ENCODE measurements at regions not wholly inside any gene's neighbourhood (a gene's known extent, or its start where the extent isn't known, plus 50 kb on each side); places are given as distances from the start of the nearest gene placed in this dataset.

DNA sequence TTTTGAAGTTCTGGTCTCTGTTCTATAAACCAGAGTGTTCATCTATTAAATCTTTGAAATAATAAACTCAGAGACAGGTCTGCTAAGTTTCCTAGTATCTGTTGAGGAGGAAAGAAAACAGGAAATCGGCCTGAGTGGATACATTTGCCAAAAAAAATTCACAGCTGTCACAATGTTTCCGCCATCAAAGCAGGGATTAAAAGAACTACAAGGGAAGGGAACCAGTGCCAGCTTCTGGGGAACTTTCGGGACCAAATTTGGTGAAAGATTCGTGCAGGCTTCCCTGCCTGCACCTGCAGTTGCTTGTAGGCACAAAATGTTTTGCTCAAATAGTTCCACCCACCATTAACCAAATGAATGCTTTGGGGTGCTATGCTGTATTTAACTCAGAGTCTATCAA lies 267.5 kb downstream of the MSX2 start:
- no peak overlapping the region for H3K27ac ChIP-seq (ENCODE audit: low read depth)
- H3K4me1 ChIP-seq (ENCODE audit: insufficient read depth) = no peaks in the 10 kb centered on the region
- no peak for DNase-seq (ENCODE audit: extremely low spot score)
- 33% methylated on average over 4 of the region's 4 CpGs for WGBS
- no peak overlapping the region for H3K4me3 ChIP-seq (ENCODE audit: low read depth, low read length)
- no peaks in the 10 kb centered on the region for H3K36me3 ChIP-seq (ENCODE audit: insufficient read depth)

DNA sequence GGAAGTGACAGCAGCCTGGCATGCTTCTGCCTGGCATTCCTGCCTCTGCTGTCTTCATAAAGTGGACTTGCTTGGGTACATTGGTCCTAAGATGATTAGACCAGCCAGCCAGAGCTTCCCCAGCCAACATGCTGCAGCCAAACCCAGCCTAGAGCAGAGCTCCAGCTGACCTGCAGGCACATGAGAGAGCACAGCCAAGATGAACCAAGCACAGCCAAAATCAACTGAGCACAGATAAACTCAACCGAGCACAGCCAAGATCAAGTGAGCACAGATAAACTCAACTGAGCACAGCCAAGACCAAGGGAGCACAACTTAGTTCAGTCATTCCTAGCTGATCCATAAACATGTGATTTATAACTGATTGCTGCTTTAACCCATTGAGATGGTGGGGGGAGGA lies 266.5 kb downstream of the MSX2 start:
- 38% methylated on average over 1 of the region's 1 CpG for WGBS
- no peaks in the 10 kb centered on the region for H3K4me1 ChIP-seq (ENCODE audit: insufficient read depth)
- H3K27ac ChIP-seq (ENCODE audit: low read depth) = no peak overlapping the region
- DNase-seq (ENCODE audit: extremely low spot score) = no peak
- H3K36me3 ChIP-seq (ENCODE audit: insufficient read depth) = no peaks in the 10 kb centered on the region
- no peak overlapping the region for H3K4me3 ChIP-seq (ENCODE audit: low read depth, low read length)

DNA sequence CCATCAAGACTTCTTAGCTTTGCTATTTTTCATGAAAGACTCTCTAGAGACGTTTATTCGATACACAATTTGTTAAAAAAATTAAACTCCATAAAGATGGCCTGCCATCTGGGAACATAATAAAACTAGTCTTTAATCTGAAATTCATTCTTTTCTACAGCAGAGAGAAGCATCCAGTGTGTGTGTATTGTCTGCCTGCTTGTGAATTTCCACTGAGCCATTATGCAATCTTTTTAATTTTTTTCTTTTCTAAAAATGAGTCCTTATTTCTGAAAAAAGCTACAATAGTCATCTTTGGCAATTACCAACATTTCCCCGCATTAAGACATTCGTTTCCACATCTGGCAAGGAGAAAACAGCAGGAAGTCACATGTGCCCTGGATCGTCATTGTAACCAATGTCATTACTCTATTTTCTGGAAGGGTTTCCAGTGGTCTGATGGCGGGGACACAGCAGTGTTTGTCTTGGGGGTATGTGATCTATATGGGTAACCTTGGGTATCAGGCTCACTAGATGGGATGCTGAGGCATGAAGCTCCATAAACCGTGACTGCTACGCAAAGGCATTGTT lies 263.1 kb downstream of the MSX2 start:
- Histone ChIP-seq H3K4me3 (ENCODE audit: low read depth, low read length) (no peak overlapping the region), H3K27ac (ENCODE audit: low read depth) (no peak overlapping the region), H3K4me1 (ENCODE audit: insufficient read depth) (no peaks in the 10 kb centered on the region), H3K36me3 (ENCODE audit: insufficient read depth) (no peaks in the 10 kb centered on the region)
- DNase-seq (ENCODE audit: extremely low spot score) = no peak
- 76% methylated on average over 8 of the region's 8 CpGs for WGBS

DNA sequence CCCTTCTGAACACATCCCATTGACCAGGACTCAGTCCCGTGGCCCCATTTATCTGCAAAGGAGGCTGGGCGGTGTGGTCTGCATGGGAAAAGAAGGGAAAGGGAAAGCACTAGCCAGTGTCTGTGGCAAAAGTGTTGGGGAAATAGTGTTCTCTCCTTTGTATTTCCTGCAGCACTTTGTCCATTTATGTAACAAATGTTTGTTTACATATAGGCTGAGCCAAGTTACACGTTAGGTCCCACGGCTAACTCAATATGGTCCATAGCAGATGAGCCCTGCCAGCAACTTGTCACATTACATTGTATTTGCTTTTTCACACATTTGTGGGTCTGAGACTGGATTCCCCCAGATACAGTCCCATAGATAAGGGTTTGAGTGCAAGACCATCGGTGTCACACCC lies 260.5 kb downstream of the MSX2 start:
- H3K36me3 ChIP-seq (ENCODE audit: insufficient read depth) = no peaks in the 10 kb centered on the region
- H3K4me3 ChIP-seq (ENCODE audit: low read depth, low read length) = no peak overlapping the region
- DNase-seq (ENCODE audit: extremely low spot score) = no peak
- 79% methylated on average over 5 of the region's 5 CpGs for WGBS
- no peaks in the 10 kb centered on the region for H3K4me1 ChIP-seq (ENCODE audit: insufficient read depth)
- H3K27ac ChIP-seq (ENCODE audit: low read depth) = no peak overlapping the region

DNA sequence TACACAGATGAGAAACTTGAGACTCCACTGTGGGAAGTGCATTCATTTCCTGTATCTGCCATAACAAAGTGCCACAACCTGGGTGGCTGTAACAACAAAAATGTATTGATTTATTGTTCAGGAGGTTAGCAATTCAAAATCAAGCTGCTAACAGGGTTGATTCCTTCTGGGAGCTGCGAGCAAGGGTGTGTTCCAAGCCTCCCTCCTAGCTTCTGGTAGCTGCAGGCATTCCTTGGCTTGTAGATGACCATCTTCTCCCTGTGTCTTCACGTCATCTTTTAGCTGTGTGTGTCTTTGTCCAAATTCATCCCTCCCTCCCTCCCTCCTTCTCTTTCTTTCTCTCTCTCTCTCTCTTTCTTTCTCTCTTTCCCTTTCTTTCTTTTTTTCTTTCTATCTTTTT lies 258.1 kb downstream of the MSX2 start:
- H3K36me3 ChIP-seq (ENCODE audit: insufficient read depth) = no peaks in the 10 kb centered on the region
- H3K27ac ChIP-seq (ENCODE audit: low read depth) = no peak overlapping the region
- H3K4me3 ChIP-seq (ENCODE audit: low read depth, low read length) = no peak overlapping the region
- DNase-seq (ENCODE audit: extremely low spot score) = no peak
- WGBS = 60% methylated on average over 2 of the region's 2 CpGs
- H3K4me1 ChIP-seq (ENCODE audit: insufficient read depth) = no peaks in the 10 kb centered on the region

DNA sequence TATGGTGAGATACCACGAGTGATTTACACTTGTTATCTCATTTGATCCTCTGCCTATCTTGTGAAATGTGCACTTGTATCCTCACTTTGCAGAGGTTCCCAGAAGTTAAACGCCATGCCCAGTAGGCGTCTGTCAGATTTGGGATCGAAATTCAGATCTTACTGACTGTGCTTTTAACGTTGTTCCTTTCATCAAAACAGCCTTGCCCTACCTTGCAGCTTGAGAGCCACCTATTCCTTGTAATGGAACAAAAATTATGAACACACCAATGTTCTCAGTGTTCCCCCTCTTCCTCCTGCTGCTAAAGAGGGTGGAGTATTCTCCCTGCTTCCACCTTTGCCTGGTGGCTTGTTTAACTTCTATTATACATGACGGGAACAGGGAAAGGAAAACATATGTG lies 257.0 kb downstream of the MSX2 start:
- WGBS = 23% methylated on average over 6 of the region's 6 CpGs

DNA sequence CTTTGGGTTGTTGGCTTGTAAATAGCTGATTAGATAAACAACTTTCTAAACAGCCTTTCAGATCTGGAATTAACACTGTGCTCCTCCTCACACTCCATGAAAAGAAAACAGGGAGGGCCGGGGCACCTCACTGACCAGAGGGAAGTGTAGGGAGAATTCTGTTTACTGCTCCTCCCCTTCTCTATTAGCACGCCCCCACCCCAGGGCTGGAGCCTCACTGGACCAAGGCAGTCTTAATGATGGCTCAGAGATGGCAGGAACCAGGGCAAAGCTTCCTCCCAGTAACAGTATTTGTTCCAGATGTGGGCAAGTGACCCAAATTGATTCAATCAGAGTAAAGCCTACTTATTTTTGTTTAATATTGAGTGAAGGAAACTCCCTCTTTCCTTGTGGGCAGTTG lies 256.6 kb downstream of the MSX2 start:
- H3K36me3 ChIP-seq (ENCODE audit: insufficient read depth) = no peaks in the 10 kb centered on the region
- no peak for DNase-seq (ENCODE audit: extremely low spot score)
- H3K4me1 ChIP-seq (ENCODE audit: insufficient read depth) = no peaks in the 10 kb centered on the region
- 50% methylated on average over 2 of the region's 2 CpGs for WGBS
- no peak overlapping the region for H3K4me3 ChIP-seq (ENCODE audit: low read depth, low read length)
- H3K27ac ChIP-seq (ENCODE audit: low read depth) = no peak overlapping the region

More for the DNA sequence above, 257.0 kb downstream of the MSX2 start:
- H3K4me1 ChIP-seq (ENCODE audit: insufficient read depth) = no peaks in the 10 kb centered on the region
- no peak for DNase-seq (ENCODE audit: extremely low spot score)
- no peaks in the 10 kb centered on the region for H3K36me3 ChIP-seq (ENCODE audit: insufficient read depth)
- no peak overlapping the region for H3K27ac ChIP-seq (ENCODE audit: low read depth)
- H3K4me3 ChIP-seq (ENCODE audit: low read depth, low read length) = no peak overlapping the region

DNA sequence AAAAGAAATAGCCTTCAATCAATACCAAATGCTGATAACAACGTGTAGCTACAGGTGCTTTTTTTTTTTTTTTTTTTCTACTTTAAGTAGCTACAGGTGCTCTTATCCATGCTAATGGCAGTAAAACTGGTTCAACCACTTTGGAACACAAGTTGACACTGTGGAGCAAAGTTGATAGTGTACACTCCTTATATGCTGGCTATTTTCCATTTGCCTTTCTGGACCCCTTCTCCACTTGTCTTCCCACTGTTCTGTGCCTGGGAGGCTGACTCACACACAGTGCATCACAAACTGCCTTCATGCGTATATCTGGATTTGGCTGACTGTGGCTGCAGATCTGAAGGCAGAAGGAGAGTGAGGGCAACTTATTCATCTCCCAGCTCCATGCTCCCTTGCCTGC lies 247.9 kb downstream of the MSX2 start:
- DNase-seq (ENCODE audit: extremely low spot score) = peak; percentile 51

DNA sequence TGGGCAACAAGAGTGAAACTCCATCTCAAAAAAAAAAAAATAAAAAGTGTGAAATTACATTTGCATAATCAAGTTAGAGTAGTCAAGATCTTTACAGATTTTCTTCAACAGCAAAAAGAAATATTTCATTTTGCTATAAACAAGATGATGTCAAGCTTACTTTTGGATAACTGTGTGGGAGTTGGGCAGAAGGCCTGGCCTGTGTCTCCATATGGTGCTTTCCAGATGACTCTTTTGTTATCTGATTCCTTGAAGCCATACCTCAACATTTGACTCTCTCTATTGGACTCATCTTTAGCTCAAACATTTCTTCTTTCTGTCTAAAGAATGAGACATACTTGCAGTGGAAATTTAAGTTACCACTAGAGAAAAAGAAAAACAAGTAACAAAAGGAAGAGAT lies 246.8 kb downstream of the MSX2 start:
- Histone ChIP-seq H3K4me3 (ENCODE audit: low read depth, low read length) (no peak overlapping the region), H3K4me1 (ENCODE audit: insufficient read depth) (no peaks in the 10 kb centered on the region), H3K27ac (ENCODE audit: low read depth) (no peak overlapping the region), H3K36me3 (ENCODE audit: insufficient read depth) (no peaks in the 10 kb centered on the region)
- DNase-seq (ENCODE audit: extremely low spot score) = no peak

More for the DNA sequence above, 247.9 kb downstream of the MSX2 start:
- Histone ChIP-seq H3K4me3 (ENCODE audit: low read depth, low read length) (no peak overlapping the region), H3K27ac (ENCODE audit: low read depth) (no peak overlapping the region), H3K36me3 (ENCODE audit: insufficient read depth) (no peaks in the 10 kb centered on the region), H3K4me1 (ENCODE audit: insufficient read depth) (no peaks in the 10 kb centered on the region)
- 54% methylated on average over 2 of the region's 2 CpGs for WGBS

DNA sequence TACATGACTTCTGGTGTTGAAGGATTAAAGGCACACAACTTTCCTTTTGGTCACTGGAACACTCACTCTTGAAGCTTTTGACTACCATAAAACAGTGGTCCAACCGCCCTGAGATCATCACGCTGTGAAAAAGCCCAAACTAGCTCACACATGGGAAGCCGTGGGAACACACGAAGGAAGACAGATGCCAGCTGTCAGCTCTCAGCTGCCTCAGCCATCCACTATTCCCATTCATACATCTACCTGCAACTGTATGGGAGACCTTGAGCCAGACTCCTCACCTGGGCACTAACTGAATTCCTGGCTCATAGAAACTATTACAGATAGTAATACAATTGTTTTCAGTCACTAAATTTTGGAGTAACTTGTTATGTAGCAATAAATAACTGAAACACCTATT lies 246.1 kb downstream of the MSX2 start:
- H3K4me3 ChIP-seq (ENCODE audit: low read depth, low read length) = no peak overlapping the region
- no peak overlapping the region for H3K27ac ChIP-seq (ENCODE audit: low read depth)
- 64% methylated on average over 4 of the region's 4 CpGs for WGBS
- no peaks in the 10 kb centered on the region for H3K4me1 ChIP-seq (ENCODE audit: insufficient read depth)
- DNase-seq (ENCODE audit: extremely low spot score) = no peak
- no peaks in the 10 kb centered on the region for H3K36me3 ChIP-seq (ENCODE audit: insufficient read depth)

DNA sequence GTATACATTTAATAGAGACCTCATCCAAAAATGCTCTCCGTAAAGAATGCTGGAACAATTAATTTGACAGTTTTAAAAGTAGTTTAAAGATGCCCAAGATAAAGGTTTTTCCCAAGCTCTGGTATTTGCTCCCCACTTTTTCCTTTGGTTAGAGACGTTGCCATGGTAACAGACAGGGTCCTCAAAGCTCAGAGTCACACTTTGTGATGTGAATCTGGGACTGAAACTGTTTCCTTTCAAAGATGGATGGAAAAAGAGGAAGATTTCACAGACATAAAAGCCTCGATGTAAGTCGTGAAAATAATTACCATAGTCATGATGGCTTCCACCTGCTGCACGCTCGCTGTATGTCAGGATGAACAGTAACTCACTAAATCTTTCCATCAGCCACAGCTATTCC lies 229.5 kb downstream of the MSX2 start:
- WGBS = 50% methylated on average over 6 of the region's 6 CpGs
- Histone ChIP-seq H3K27ac (ENCODE audit: low read depth) (no peak overlapping the region), H3K4me3 (ENCODE audit: low read depth, low read length) (no peak overlapping the region)

DNA sequence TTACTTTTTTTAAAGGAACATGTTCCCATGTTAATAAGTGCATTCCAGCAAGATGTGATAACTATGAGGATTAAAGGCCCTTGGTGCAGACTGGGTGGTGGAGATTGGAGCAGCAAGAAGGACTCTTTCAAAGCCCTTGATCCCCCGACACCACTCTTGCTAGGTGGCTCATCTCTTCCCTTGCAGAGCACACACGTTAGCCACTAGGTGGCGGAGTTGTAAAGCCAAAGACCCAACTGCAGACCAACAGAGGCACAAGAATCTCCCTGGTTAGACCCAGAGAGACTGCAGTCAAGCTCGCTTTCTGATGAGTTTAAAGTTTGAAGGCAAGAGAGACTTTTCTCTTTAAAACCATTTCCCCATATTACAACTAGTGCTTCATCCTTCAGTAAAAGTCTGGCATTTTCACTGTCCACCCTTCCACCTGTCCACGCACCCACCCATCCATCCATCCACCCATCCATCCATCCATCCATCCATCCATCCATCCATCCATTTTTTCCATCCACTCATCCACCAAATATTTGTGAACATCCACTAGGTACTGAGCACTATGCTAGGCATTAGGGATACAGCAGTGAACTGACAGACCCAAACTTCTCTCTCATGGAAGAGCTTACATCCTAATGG lies 226.9 kb downstream of the MSX2 start:
- WGBS = 21% methylated on average over 5 of the region's 5 CpGs

More for the DNA sequence above, 229.5 kb downstream of the MSX2 start:
- H3K4me1 ChIP-seq (ENCODE audit: insufficient read depth) = no peaks in the 10 kb centered on the region
- no peaks in the 10 kb centered on the region for H3K36me3 ChIP-seq (ENCODE audit: insufficient read depth)
- DNase-seq (ENCODE audit: extremely low spot score) = no peak

DNA sequence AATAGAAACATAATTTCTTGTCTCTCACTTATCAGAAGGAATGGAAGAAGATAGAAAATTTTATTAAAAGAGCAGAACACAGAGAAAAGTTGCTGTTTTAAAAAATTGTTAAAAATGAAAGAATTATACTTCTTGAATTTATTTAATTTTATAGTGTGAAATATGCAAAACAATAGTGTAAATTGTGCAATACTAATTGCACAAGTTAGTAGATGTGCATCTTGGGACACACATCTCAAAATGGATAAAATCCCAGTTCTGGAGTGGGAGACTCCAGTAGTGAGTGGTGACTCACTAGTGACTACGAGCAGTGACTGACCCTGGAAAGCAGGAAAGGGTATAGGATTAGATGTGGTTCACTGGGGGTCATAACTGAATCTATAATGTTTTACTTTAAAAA lies 223.2 kb downstream of the MSX2 start:
- WGBS = 51% methylated on average over 1 of the region's 1 CpG
- no peak overlapping the region for H3K4me3 ChIP-seq (ENCODE audit: low read depth, low read length)
- H3K27ac ChIP-seq (ENCODE audit: low read depth) = no peak overlapping the region
- H3K36me3 ChIP-seq (ENCODE audit: insufficient read depth) = no peaks in the 10 kb centered on the region
- DNase-seq (ENCODE audit: extremely low spot score) = no peak
- no peaks in the 10 kb centered on the region for H3K4me1 ChIP-seq (ENCODE audit: insufficient read depth)

More for the DNA sequence above, 226.9 kb downstream of the MSX2 start:
- no peak overlapping the region for H3K4me3 ChIP-seq (ENCODE audit: low read depth, low read length)
- peak; percentile 58 for DNase-seq (ENCODE audit: extremely low spot score)
- no peaks in the 10 kb centered on the region for H3K4me1 ChIP-seq (ENCODE audit: insufficient read depth)
- H3K36me3 ChIP-seq (ENCODE audit: insufficient read depth) = no peaks in the 10 kb centered on the region
- H3K27ac ChIP-seq (ENCODE audit: low read depth) = no peak overlapping the region

DNA sequence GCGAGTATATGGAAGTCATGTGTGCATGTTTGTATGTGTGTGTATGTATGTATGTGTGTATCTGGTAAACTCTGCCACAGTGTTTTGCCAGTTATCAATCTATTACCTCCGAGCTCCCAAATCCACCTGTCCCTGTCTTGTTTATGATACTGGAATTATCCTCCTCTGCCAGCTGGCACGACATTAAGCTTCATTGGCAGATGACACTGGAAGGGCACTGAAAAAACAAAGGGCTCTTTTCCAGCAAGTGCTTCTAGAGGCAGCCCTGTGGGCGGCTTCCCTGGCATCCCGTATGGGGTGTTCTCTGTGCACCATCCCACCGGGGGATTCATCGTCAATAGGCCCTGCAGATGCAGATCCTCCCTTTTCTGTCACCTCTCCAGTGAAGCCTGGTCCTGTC lies 221.5 kb downstream of the MSX2 start:
- Histone ChIP-seq H3K27ac (ENCODE audit: low read depth) (no peak overlapping the region), H3K36me3 (ENCODE audit: insufficient read depth) (no peaks in the 10 kb centered on the region), H3K4me3 (ENCODE audit: low read depth, low read length) (no peak overlapping the region), H3K4me1 (ENCODE audit: insufficient read depth) (no peaks in the 10 kb centered on the region)
- DNase-seq (ENCODE audit: extremely low spot score) = no peak
- 76% methylated on average over 7 of the region's 7 CpGs for WGBS

DNA sequence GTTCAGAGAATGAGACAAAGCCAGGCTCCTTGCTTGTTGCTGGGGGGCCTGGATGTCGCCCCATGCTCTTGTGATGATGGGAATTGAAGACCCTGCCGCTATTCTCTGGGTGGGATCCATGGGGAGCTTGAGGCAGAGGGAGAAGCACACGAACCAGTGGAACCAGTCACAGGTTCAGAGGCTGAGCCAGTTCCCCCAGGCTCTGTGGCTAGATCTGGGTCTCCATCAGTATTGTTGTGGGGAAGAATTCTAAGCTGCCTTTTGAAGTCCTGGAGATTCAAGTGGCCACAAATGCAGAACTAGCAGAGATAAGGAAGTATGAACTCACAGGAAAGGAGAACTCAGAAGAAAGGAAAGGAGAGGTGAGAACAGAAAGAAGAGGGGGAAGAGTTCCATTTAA lies 219.4 kb downstream of the MSX2 start:
- Histone ChIP-seq H3K4me3 (ENCODE audit: low read depth, low read length) (no peak overlapping the region), H3K27ac (ENCODE audit: low read depth) (no peak overlapping the region), H3K36me3 (ENCODE audit: insufficient read depth) (no peaks in the 10 kb centered on the region), H3K4me1 (ENCODE audit: insufficient read depth) (no peaks in the 10 kb centered on the region)
- WGBS = 69% methylated on average over 3 of the region's 3 CpGs
- no peak for DNase-seq (ENCODE audit: extremely low spot score)

Measured in urinary bladder (tissue), 3 donors.